ENCODE measurements at regions not wholly inside any gene's neighbourhood (a gene's known extent, or its start where the extent isn't known, plus 50 kb on each side); places are given as distances from the start of the nearest gene placed in this dataset.
"Not testable (repeated sequence)": the region's sequence is repeated elsewhere in the genome, so short reads cannot be mapped to it uniquely, and the experiment has no call there.

GRCh38 chrX:63526863-63527262, 175.7 kb upstream of the SPIN4 start:
- no peak overlapping the region for H3K9ac ChIP-seq
- no peak overlapping the region for H3K27ac ChIP-seq
- peaks cover 21% of the 10 kb centered on the region for H3K79me2 ChIP-seq
- H3K4me2 ChIP-seq (ENCODE audit: low read length), result no peak overlapping the region
- TF ChIP-seq CTCF (IDR thresholded peaks at IDR 0.05), result no peak
- H3K36me3 ChIP-seq (ENCODE audit: control insufficient read depth, insufficient read depth, low read length), result no peaks in the 10 kb centered on the region
- H3K4me3 ChIP-seq (ENCODE audit: low read depth, low read length), result no peak overlapping the region
- no peaks in the 10 kb centered on the region for H3K9me3 ChIP-seq (ENCODE audit: control insufficient read depth, low read length)
- H2AFZ ChIP-seq, result no peak overlapping the region
- H3K4me1 ChIP-seq, result no peaks in the 10 kb centered on the region
- H3K27me3 ChIP-seq (ENCODE audit: control insufficient read depth, insufficient read depth, low read length), result no peaks in the 10 kb centered on the region

- no peaks in the 10 kb centered on the region for H3K4me1 ChIP-seq
- no peaks in the 10 kb centered on the region for H3K9me3 ChIP-seq (ENCODE audit: control insufficient read depth, low read length)
- no peaks in the 10 kb centered on the region for H3K27me3 ChIP-seq (ENCODE audit: control insufficient read depth, insufficient read depth, low read length)
- no peak overlapping the region for H2AFZ ChIP-seq
- H3K79me2 ChIP-seq, result peaks cover 16% of the 10 kb centered on the region
- H3K27ac ChIP-seq, result no peak overlapping the region
- H3K4me3 ChIP-seq (ENCODE audit: low read depth, low read length), result no peak overlapping the region
- no peak overlapping the region for H3K9ac ChIP-seq
- no peak overlapping the region for H3K4me2 ChIP-seq (ENCODE audit: low read length)
- no peaks in the 10 kb centered on the region for H3K36me3 ChIP-seq (ENCODE audit: control insufficient read depth, insufficient read depth, low read length)
- no peak for TF ChIP-seq CTCF (IDR thresholded peaks at IDR 0.05)
These were observed 174.4 kb upstream of the SPIN4 start for GRCh38 chrX:63525491-63525890.

DNA sequence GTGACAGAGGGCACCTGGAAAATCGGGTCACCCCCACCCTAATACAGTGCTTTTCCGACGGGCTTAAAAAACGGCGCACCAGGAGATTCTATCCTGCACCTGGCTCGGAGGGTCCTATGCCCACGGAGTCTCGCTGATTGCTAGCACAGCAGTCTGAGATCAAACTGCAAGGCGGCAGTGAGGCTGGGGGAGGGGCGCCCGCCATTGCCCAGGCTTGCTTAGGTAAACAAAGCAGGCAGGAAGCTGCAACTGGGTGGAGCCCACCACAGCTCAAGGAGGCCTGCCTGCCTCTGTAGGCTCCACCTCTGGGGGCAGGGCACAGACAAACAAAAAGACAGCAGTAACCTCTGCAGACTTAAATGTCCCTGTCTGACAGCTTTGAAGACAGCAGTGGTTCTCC, 168.2 kb upstream of the SPIN4 start:
- H3K27me3 ChIP-seq (ENCODE audit: control insufficient read depth, insufficient read depth, low read length); H3K36me3 ChIP-seq (ENCODE audit: control insufficient read depth, insufficient read depth, low read length); H3K9ac ChIP-seq; H3K9me3 ChIP-seq (ENCODE audit: control insufficient read depth, low read length); H3K27ac ChIP-seq; H2AFZ ChIP-seq; H3K4me3 ChIP-seq (ENCODE audit: low read depth, low read length); H3K4me1 ChIP-seq; H3K4me2 ChIP-seq (ENCODE audit: low read length); H3K79me2 ChIP-seq: not testable (repeated sequence)

GRCh38 chrX:63514569-63515080, 163.5 kb upstream of the SPIN4 start:
- no peak overlapping the region for H3K9ac ChIP-seq
- H3K4me1 ChIP-seq, result peaks cover 9% of the 10 kb centered on the region
- H3K4me2 ChIP-seq (ENCODE audit: low read length), result no peak overlapping the region
- no peak overlapping the region for H3K27ac ChIP-seq
- H2AFZ ChIP-seq, result no peak overlapping the region
- H3K4me3 ChIP-seq (ENCODE audit: low read depth, low read length), result no peak overlapping the region
- no peaks in the 10 kb centered on the region for H3K9me3 ChIP-seq (ENCODE audit: control insufficient read depth, low read length)
- no peaks in the 10 kb centered on the region for H3K27me3 ChIP-seq (ENCODE audit: control insufficient read depth, insufficient read depth, low read length)
- H3K79me2 ChIP-seq, result no peaks in the 10 kb centered on the region
- TF ChIP-seq CTCF (IDR thresholded peaks at IDR 0.05), result no peak
- H3K36me3 ChIP-seq (ENCODE audit: control insufficient read depth, insufficient read depth, low read length), result no peaks in the 10 kb centered on the region

DNA sequence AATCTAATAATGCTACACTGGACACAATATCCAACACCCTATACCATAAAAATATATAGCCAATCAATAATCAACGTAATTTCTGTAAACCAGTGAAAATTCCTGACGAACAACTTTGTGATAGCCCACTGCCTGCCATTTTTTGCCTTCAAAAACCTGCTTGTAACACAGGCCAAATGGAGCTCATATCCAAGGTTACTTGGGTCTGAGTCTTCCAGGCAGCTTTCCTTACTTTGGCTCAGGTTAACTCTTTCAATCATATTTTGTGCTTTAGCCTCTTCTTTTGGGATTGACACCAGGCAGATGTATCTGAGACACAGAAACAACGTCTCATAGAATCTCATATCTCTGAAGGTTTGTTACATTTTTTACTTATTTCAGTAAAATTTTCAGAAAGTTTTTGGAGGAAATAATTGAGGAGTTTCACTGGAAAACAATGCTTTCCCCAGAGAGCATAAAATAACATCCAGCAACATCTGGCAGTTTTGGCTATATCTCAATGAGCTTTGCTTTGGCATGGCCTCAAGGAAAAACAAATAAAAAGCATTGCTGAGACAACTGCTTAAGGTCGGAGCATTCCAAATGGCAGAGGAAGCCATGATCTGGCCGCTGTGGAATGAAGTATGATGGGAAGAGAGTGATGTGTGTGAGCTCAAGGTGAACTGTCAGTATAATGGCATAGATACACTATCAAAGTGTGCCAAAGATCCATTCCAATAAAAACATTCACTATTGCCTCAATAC, 162.9 kb upstream of the SPIN4 start:
- H3K79me2 ChIP-seq, result no peaks in the 10 kb centered on the region
- H2AFZ ChIP-seq, result no peak overlapping the region
- H3K4me2 ChIP-seq (ENCODE audit: low read length), result no peak overlapping the region
- no peaks in the 10 kb centered on the region for H3K36me3 ChIP-seq (ENCODE audit: control insufficient read depth, insufficient read depth, low read length)
- TF ChIP-seq CTCF (IDR thresholded peaks at IDR 0.05), result no peak
- no peak overlapping the region for H3K27ac ChIP-seq
- no peaks in the 10 kb centered on the region for H3K27me3 ChIP-seq (ENCODE audit: control insufficient read depth, insufficient read depth, low read length)
- H3K4me3 ChIP-seq (ENCODE audit: low read depth, low read length), result no peak overlapping the region
- H3K4me1 ChIP-seq, result peaks cover 9% of the 10 kb centered on the region
- H3K9ac ChIP-seq, result no peak overlapping the region
- H3K9me3 ChIP-seq (ENCODE audit: control insufficient read depth, low read length), result no peaks in the 10 kb centered on the region
